CD4-positive, alpha-beta T cell (primary cell): ENCODE measurements at regions not wholly inside any gene's neighbourhood (a gene's known extent, or its start where the extent isn't known, plus 50 kb on each side); places are given as distances from the start of the nearest gene placed in this dataset.

Experiments
- ATAC-seq: fragments of 200-7000 bp; cut with Tn5 transposase; one replicate; pipeline ENCODE4 v1.10.0; 2022; ENCODE audit warnings: mild to moderate bottlenecking; ENCODE audit not compliant: poor library complexity
- CTCF ChIA-PET: fragments of 350-600 bp; sonication (Branson Sonifier 250); formaldehyde crosslinking; loops from one replicate; lab custom pipeline; 2021; ENCODE audit warnings: antibody characterized with exemption, inconsistent platforms; lab: Charles Lee
- POLR2A ChIA-PET: fragments of 350-600 bp; sonication (Branson Sonifier 250); formaldehyde crosslinking; loops from one replicate; lab custom pipeline; 2021; ENCODE audit warnings: antibody characterized with exemption, inconsistent platforms; lab: Charles Lee
- DNase-seq, 14 experiments: peaks; one replicate each; pipeline ENCODE4 v3.0.0-alpha.2; 2013 to 2020; ENCODE audit warnings: mixed read lengths in 2 of 14
- H3K27ac ChIP-seq, 2 donors: one replicate each; pipeline versions ENCODE4 v1.5.1 to v1.7.0; 2013; ENCODE audit warnings: low read length in 2 of 2, low read depth in 1 of 2, mild to moderate bottlenecking in 1 of 2
- H3K27me3 ChIP-seq, 2 experiments: 1 replicate in 1 of 2; 2 replicates in 1 of 2; pipeline versions ENCODE4 v1.6.1 to v1.7.0; 2013; ENCODE audit warnings: low read length in 2 of 2, control low read depth in 1 of 2, mild to moderate bottlenecking in 1 of 2, moderate library complexity in 1 of 2; ENCODE audit not compliant: insufficient read depth in 2 of 2, control insufficient read depth in 1 of 2
- H3K36me3 ChIP-seq: one replicate; pipeline ENCODE4 v1.6.1; 2013; ENCODE audit warnings: low read length, control low read depth; ENCODE audit not compliant: insufficient read depth
- H3K4me1 ChIP-seq: one replicate; pipeline ENCODE4 v1.6.1; 2013; ENCODE audit warnings: low read length, control low read depth; ENCODE audit not compliant: insufficient read depth
- H3K4me3 ChIP-seq: one replicate; pipeline ENCODE4 v1.5.1; 2013; ENCODE audit warnings: mild to moderate bottlenecking, low read length, moderate library complexity
- H3K9me3 ChIP-seq, 2 experiments: 1 replicate in 1 of 2; 2 replicates in 1 of 2; pipeline versions ENCODE4 v1.6.1 to v1.7.0; 2013; ENCODE audit warnings: low read length in 2 of 2, mild to moderate bottlenecking in 2 of 2, control low read depth in 1 of 2, moderate library complexity in 1 of 2; ENCODE audit not compliant: control insufficient read depth in 1 of 2, insufficient read depth in 1 of 2
- H3K27ac Mint-ChIP-seq: one replicate; pipeline ENCODE4 v1.8.0; 2020; ENCODE audit warnings: mixed read lengths
- H3K27me3 Mint-ChIP-seq: one replicate; pipeline ENCODE4 v1.8.0; 2021; ENCODE audit warnings: mixed read lengths
- H3K36me3 Mint-ChIP-seq: one replicate; pipeline ENCODE4 v1.8.0; 2021; ENCODE audit warnings: low read depth, mixed read lengths
- H3K4me1 Mint-ChIP-seq: one replicate; pipeline ENCODE4 v1.8.0; 2021; ENCODE audit warnings: low read depth, mixed read lengths
- H3K4me3 Mint-ChIP-seq: one replicate; pipeline ENCODE4 v1.8.0; 2020; ENCODE audit warnings: mild to moderate bottlenecking, mixed read lengths
- H3K9me3 Mint-ChIP-seq: one replicate; pipeline ENCODE4 v1.8.0; 2020; ENCODE audit warnings: mixed read lengths
- CTCF ChIP-seq: fragments of 200-600 bp; IDR thresholded peaks from one replicate; pipeline ENCODE4 v1.8.0; 2022; ENCODE audit warnings: antibody characterized with exemption, mild to moderate bottlenecking
- intact Hi-C, 2 experiments: fragments of 100-400 bp; cut with DNase I in 1 of 2; cut with micrococcal nuclease in 1 of 2; formaldehyde crosslinking; loops; one replicate each; pipeline versions ENCODE4 v1.15.1 to v1.9.0; 2023 to 2025; cut with DNase I, micrococcal nuclease

- POLR2A ChIA-PET, result no interaction called here
- intact Hi-C loops, result no loop called here
Observed at GRCh38 chr5:107272954-107273353, 397.8 kb downstream of the EFNA5 start.

GRCh38 chr5:107272509-107272908, 398.2 kb downstream of the EFNA5 start:
- CTCF ChIA-PET, result no interaction called here
- TF ChIP-seq CTCF, result no peak
- POLR2A ChIA-PET, result no interaction called here
- H3K9me3 ChIP-seq, result no peaks in the 10 kb centered on the region
- Mint-ChIP-seq H3K4me3 (no peak overlapping the region), H3K9me3 (no peaks in the 10 kb centered on the region), H3K27me3 (no peaks in the 10 kb centered on the region), H3K27ac (no peak overlapping the region), H3K4me1 (no peaks in the 10 kb centered on the region), H3K36me3 (no peaks in the 10 kb centered on the region)
- DNase-seq (no peak), ATAC-seq (no peak)
- H3K27ac ChIP-seq, result no peak overlapping the region
- H3K27me3 ChIP-seq, result no peaks in the 10 kb centered on the region
- no peak overlapping the region for H3K4me3 ChIP-seq
- no peaks in the 10 kb centered on the region for H3K4me1 ChIP-seq
- H3K36me3 ChIP-seq, result no peaks in the 10 kb centered on the region
- intact Hi-C loops, result no loop called here

More at GRCh38 chr5:107272954-107273353, 397.8 kb downstream of the EFNA5 start:
- Mint-ChIP-seq H3K36me3 (no peaks in the 10 kb centered on the region), H3K4me3 (no peak overlapping the region), H3K27ac (no peak overlapping the region), H3K9me3 (no peaks in the 10 kb centered on the region), H3K4me1 (no peaks in the 10 kb centered on the region), H3K27me3 (no peaks in the 10 kb centered on the region)
- DNase-seq (no peak), ATAC-seq (no peak)
- no peaks in the 10 kb centered on the region for H3K27me3 ChIP-seq
- no peaks in the 10 kb centered on the region for H3K4me1 ChIP-seq
- no peak for TF ChIP-seq CTCF
- no peaks in the 10 kb centered on the region for H3K36me3 ChIP-seq
- H3K9me3 ChIP-seq, result no peaks in the 10 kb centered on the region
- no peak overlapping the region for H3K4me3 ChIP-seq
- CTCF ChIA-PET, result no interaction called here
- no peak overlapping the region for H3K27ac ChIP-seq

GRCh38 chr5:107271682-107272350, 398.9 kb downstream of the EFNA5 start:
- CTCF ChIA-PET, result no interaction called here

More at GRCh38 chr5:107271682-107272350, 398.9 kb downstream of the EFNA5 start:
- ATAC-seq (no peak), DNase-seq (no peak)
- H3K4me1 ChIP-seq, result no peaks in the 10 kb centered on the region
- H3K9me3 Mint-ChIP-seq, result no peaks in the 10 kb centered on the region
- H3K4me3 ChIP-seq, result no peak overlapping the region
- no peaks in the 10 kb centered on the region for H3K36me3 ChIP-seq
- H3K27me3 Mint-ChIP-seq, result no peaks in the 10 kb centered on the region
- POLR2A ChIA-PET, result no interaction called here
- no peak overlapping the region for H3K4me3 Mint-ChIP-seq
- H3K9me3 ChIP-seq, result no peaks in the 10 kb centered on the region
- no peak for TF ChIP-seq CTCF
- H3K27ac Mint-ChIP-seq, result no peak overlapping the region
- no peaks in the 10 kb centered on the region for H3K36me3 Mint-ChIP-seq
- intact Hi-C loops, result no loop called here
- no peaks in the 10 kb centered on the region for H3K4me1 Mint-ChIP-seq
- H3K27me3 ChIP-seq, result no peaks in the 10 kb centered on the region
- H3K27ac ChIP-seq, result no peak overlapping the region
